ENCODE measurements at regions not wholly inside any gene's neighbourhood (a gene's known extent, or its start where the extent isn't known, plus 50 kb on each side); places are given as distances from the start of the nearest gene placed in this dataset.

DNA sequence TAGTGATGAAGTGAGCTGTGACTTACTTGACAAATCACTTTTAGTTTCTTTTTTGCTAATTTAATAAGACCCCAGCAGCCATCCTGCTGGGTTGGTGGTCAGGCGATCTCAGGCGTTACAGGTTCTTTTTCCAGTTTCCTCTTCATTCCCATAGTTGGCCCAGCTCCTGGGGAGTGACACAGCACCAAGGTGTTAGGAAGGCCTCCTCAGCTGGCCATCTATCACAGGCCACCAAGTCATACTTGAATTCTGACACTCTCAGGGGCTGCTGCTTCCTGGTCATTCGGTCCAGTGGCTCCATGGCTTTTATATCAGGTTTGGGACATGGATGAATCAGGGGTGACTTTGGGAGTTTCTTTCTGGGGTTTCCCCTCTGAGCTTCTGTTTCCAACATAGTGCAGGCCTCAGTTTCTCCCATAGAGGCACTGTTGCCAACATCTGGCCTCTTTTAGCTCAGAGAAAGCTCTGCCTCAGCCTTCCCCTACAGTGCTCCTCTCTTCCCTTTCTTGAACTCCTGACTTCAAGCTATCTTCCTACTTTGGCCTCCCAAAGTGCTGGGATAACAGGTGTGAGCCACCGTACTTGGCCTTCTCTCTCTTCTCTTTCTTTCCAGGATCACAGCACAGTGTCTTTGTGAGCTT is 211.8 kb downstream of the NR2F2 start:
- intact Hi-C loops (cut with micrococcal nuclease; ENCODE audit: unreplicated experiment) (no loop called here), in situ Hi-C loops (cut with HindIII; ENCODE audit: extremely low pct_ligation_motif_present, low pct_unique_long_range_greater_than_20kb) (no loop called here)
- H4K20me1 ChIP-seq (ENCODE audit: insufficient read depth, low read length) = no peaks in the 10 kb centered on the region
- ChIA-PET POLR2A (no interaction called here), CTCF (ENCODE audit: low intra/inter-chr PET ratio, low total read pairs) (no interaction called here)
- H3K4me2 ChIP-seq (ENCODE audit: low read depth, low read length) = no peak overlapping the region
- H2AFZ ChIP-seq (ENCODE audit: low read length) = no peak overlapping the region
- no peak overlapping the region for H3K4me3 ChIP-seq (replicated peaks in 1 of 3; ENCODE audit: insufficient read depth in 1 of 3, low read depth in 2 of 3, low read length in 3 of 3)
- no peak for TF ChIP-seq NFATC3 (CRISPR knock-in tag; IDR thresholded peaks at IDR 0.05)
- TF ChIP-seq TAF1 (CRISPR knock-in tag; IDR thresholded peaks at IDR 0.05) = no peak
- no peak overlapping the region for H3K27ac ChIP-seq (ENCODE audit: extremely low read length, insufficient read depth, low read length)
- no peak overlapping the region for H3K9ac ChIP-seq (ENCODE audit: insufficient read depth, low read depth, low read length)
- FAIRE-seq = no peak
- no TSS peak for BruUV-seq (replicated peaks)
- DNase-seq (ENCODE audit: low spot score) = no peak
- no peaks in the 10 kb centered on the region; a peak in 1 of 5 replicates for H3K27me3 ChIP-seq (ENCODE audit: control insufficient read depth in 1 of 2, insufficient read depth in 2 of 2, low read length in 2 of 2)
- 51% methylated on average over 4 of the region's 4 CpGs for WGBS (ENCODE audit: low lambda C conversion rate)
- H3K4me1 ChIP-seq (ENCODE audit: insufficient read depth, low read length) = 0 out of 2 replicates have a peak, but pooled peaks cover 7% of the 10 kb centered on the region
- no peaks in the 10 kb centered on the region for H3K36me3 ChIP-seq (replicated peaks in 1 of 2; ENCODE audit: control insufficient read depth in 1 of 2, insufficient read depth in 2 of 2, low read length in 2 of 2)
- H3K79me2 ChIP-seq (ENCODE audit: insufficient read depth, low read length) = no peaks in the 10 kb centered on the region
- H3K9me3 ChIP-seq (ENCODE audit: low read length) = no peaks in the 10 kb centered on the region
- ATAC-seq = no peak; the same call in 2 of the 3 replicates

DNA sequence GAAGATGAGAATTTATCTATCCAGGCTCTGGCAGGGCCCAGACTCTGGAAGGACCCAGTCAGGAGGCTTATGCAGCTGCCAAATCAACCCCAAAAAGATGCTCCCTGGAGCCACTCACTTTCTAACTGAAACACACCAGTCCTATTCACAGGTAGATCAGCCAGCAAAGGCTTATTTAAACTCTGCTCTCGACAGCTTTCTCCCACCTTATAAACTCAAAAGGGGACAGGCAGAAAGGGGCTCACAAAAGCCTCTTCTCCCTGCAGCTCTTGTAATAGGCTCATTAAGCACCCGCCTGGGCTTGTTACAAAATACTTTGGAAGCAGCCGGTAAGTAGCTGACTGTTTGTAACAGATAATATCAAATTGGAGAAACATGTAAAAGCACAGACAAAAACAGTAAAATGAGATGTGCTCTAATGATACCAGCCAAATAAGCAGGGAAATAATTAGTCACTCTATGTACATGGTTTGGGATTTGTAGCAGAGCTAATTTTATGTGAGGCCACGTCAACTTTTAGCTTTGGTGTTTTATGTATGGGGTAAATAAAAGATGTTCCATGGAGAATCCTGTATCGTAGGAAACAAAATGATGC is 213.8 kb downstream of the NR2F2 start:
- Histone ChIP-seq H3K4me1 (ENCODE audit: insufficient read depth, low read length) (0 out of 2 replicates have a peak, but pooled peaks cover 7% of the 10 kb centered on the region), H3K4me2 (ENCODE audit: low read depth, low read length) (no peak overlapping the region), H4K20me1 (ENCODE audit: insufficient read depth, low read length) (no peaks in the 10 kb centered on the region), H3K9me3 (ENCODE audit: low read length) (no peaks in the 10 kb centered on the region), H3K4me3 (replicated peaks in 1 of 3; ENCODE audit: insufficient read depth in 1 of 3, low read depth in 2 of 3, low read length in 3 of 3) (no peak overlapping the region), H3K36me3 (replicated peaks in 1 of 2; ENCODE audit: control insufficient read depth in 1 of 2, insufficient read depth in 2 of 2, low read length in 2 of 2) (no peaks in the 10 kb centered on the region), H3K27me3 (ENCODE audit: control insufficient read depth in 1 of 2, insufficient read depth in 2 of 2, low read length in 2 of 2) (no peaks in the 10 kb centered on the region; a peak in 1 of 5 replicates), H3K9ac (ENCODE audit: insufficient read depth, low read depth, low read length) (no peak overlapping the region), H3K79me2 (ENCODE audit: insufficient read depth, low read length) (no peaks in the 10 kb centered on the region), H2AFZ (ENCODE audit: low read length) (no peak overlapping the region), H3K27ac (ENCODE audit: extremely low read length, insufficient read depth, low read length) (no peak overlapping the region)
- no peak for DNase-seq (ENCODE audit: low spot score)
- WGBS (ENCODE audit: low lambda C conversion rate) = 24% methylated on average over 5 of the region's 5 CpGs
- ChIA-PET POLR2A (no interaction called here), CTCF (ENCODE audit: low intra/inter-chr PET ratio, low total read pairs) (no interaction called here)
- no peak for ATAC-seq
- no peak for FAIRE-seq
- BruUV-seq (replicated peaks) = no TSS peak
- in situ Hi-C loops (cut with HindIII; ENCODE audit: extremely low pct_ligation_motif_present, low pct_unique_long_range_greater_than_20kb) = no loop called here
- TF ChIP-seq, protein P1, sequence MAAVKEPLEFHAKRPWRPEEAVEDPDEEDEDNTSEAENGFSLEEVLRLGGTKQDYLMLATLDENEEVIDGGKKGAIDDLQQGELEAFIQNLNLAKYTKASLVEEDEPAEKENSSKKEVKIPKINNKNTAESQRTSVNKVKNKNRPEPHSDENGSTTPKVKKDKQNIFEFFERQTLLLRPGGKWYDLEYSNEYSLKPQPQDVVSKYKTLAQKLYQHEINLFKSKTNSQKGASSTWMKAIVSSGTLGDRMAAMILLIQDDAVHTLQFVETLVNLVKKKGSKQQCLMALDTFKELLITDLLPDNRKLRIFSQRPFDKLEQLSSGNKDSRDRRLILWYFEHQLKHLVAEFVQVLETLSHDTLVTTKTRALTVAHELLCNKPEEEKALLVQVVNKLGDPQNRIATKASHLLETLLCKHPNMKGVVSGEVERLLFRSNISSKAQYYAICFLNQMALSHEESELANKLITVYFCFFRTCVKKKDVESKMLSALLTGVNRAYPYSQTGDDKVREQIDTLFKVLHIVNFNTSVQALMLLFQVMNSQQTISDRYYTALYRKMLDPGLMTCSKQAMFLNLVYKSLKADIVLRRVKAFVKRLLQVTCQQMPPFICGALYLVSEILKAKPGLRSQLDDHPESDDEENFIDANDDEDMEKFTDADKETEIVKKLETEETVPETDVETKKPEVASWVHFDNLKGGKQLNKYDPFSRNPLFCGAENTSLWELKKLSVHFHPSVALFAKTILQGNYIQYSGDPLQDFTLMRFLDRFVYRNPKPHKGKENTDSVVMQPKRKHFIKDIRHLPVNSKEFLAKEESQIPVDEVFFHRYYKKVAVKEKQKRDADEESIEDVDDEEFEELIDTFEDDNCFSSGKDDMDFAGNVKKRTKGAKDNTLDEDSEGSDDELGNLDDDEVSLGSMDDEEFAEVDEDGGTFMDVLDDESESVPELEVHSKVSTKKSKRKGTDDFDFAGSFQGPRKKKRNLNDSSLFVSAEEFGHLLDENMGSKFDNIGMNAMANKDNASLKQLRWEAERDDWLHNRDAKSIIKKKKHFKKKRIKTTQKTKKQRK (IDR thresholded peaks at IDR 0.05; ENCODE audit: low read length) = no peak
- TF ChIP-seq ISX (CRISPR knock-in tag; conservative IDR thresholded peaks at IDR 0.05) = no peak
- TF ChIP-seq, protein P2, sequence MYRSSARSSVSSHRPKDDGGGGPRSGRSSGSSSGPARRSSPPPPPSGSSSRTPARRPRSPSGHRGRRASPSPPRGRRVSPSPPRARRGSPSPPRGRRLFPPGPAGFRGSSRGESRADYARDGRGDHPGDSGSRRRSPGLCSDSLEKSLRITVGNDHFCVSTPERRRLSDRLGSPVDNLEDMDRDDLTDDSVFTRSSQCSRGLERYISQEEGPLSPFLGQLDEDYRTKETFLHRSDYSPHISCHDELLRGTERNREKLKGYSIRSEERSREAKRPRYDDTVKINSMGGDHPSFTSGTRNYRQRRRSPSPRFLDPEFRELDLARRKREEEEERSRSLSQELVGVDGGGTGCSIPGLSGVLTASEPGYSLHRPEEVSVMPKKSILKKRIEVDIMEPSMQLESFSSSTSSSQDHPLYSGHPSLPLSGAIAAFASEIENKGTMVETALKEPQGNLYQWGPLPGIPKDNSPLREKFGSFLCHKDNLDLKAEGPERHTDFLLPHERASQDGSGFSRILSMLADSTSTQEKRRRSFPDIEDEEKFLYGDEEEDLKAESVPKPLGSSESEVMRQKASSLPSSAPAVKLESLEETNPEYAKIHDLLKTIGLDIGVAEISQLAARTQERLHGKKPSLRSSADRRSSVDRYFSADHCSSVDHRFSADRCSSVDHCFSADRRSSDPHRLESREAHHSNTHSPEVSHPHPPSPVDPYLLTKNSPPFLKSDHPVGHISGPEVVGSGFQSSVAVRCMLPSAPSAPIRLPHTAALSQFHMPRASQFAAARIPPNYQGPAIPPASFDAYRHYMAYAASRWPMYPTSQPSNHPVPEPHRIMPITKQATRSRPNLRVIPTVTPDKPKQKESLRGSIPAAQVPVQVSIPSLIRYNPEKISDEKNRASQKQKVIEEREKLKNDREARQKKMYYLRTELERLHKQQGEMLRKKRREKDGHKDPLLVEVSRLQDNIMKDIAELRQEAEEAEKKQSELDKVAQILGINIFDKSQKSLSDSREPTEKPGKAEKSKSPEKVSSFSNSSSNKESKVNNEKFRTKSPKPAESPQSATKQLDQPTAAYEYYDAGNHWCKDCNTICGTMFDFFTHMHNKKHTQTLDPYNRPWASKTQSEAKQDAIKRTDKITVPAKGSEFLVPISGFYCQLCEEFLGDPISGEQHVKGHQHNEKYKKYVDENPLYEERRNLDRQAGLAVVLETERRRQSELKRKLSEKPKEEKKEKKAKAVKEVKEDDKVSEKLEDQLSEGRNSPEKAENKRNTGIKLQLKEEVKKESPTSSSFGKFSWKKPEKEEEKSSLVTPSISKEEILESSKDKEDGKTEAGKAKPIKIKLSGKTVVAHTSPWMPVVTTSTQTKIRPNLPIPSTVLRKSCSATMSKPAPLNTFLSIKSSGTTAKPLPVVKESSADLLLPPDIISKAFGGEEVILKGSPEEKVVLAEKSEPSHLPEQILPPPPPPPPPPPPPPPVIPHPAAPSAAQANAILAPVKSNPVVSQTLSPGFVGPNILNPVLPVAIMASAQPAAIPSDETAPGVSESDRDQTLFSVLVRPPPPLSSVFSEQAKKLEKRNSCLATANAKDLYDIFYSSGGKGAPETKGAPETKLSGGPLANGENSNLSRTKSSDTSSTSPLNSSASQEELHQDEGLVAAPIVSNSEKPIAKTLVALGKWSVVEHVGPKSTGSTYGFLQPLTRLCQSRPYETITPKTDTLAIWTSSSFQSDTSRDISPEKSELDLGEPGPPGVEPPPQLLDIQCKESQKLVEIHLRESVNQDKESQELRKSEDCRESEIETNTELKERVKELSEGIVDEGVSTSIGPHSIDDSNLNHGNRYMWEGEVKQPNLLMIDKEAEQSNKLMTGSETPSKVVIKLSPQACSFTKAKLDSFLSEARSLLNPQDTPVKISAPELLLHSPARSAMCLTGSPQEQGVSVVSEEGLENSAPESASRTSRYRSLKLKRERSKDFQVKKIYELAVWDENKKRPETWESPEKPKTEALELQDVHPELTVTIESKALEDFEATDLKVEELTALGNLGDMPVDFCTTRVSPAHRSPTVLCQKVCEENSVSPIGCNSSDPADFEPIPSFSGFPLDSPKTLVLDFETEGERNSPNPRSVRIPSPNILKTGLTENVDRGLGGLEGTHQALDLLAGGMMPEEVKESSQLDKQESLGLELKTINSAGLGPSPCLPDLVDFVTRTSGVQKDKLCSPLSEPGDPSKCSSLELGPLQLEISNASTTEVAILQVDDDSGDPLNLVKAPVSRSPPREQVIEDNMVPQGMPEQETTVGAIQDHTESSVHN (CRISPR knock-in tag; IDR thresholded peaks at IDR 0.05) = no peak
- intact Hi-C loops (cut with micrococcal nuclease; ENCODE audit: unreplicated experiment) = no loop called here

All from HepG2 (cell line).